ENCODE measurements at regions not wholly inside any gene's neighbourhood (a gene's known extent, or its start where the extent isn't known, plus 50 kb on each side); places are given as distances from the start of the nearest gene placed in this dataset.

DNA sequence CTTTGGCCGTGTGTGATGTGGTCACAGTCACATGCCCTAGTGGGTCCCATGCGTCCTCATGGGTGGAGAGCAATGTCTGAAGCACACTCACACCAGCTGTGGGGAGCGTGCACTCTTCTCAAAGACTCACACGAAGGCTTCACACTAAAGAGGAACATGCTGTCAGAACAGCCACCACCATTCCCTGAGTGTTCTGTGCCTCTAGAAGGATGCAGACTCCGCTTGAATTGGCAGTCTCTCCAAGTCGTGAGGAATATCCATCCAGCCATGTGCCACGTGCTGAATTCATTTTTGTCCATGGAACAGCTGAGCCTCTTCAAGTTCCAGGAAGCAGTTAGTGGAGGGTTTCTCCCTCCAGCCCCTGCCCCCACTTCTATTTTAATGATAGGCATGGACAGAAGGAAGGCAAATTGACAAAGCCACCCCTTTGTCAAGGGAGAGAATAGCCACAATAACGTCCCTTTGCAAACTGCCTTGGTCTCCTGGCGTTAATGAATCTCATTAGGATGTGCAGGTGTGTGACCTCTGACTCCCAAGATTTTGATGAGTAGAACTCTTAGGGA is 464.3 kb upstream of the ID2 start:
- whole genome bisulfite sequencing (ENCODE audit: insufficient coverage, low lambda C conversion rate): no CpG with 5 or more reads among the region's 9 CpGs
- H3K27me3 ChIP-seq (ENCODE audit: control insufficient read depth, insufficient read depth, low read length): no peaks in the 10 kb centered on the region
- no peak for DNase-seq
- H3K9me3 ChIP-seq (ENCODE audit: control insufficient read depth, low read depth, low read length): no peaks in the 10 kb centered on the region
- H3K27ac ChIP-seq (ENCODE audit: low read length): no peak overlapping the region
- no peak overlapping the region for H3K4me3 ChIP-seq (ENCODE audit: low read length)
- H3K36me3 ChIP-seq (ENCODE audit: control insufficient read depth, insufficient read depth, low read length): no peaks in the 10 kb centered on the region
- H3K4me1 ChIP-seq (ENCODE audit: control insufficient read depth, insufficient read depth, low read length): peaks cover 2% of the 10 kb centered on the region

DNA sequence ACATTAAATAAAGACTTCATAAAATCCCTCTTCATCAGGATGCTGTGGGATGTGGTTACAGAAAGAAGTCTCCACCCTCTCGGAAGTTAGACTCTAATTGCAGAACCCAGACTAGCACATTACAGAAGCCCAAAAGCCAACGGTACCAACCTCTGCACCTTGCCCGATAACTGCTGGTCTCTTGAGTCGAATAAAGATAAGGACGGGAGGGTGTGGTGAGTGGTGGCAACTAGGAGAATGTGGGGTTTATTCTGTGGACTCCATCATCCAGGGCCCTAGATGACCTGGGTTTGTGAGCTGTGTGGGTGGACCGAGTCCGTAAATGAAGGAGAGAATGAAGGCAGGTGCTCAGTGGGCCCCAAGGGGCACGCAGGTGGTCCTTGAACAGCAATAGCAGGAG is 462.8 kb upstream of the ID2 start:
- WGBS (ENCODE audit: insufficient coverage, low lambda C conversion rate): no CpG with 5 or more reads among the region's 8 CpGs
- Histone ChIP-seq H3K27me3 (ENCODE audit: control insufficient read depth, insufficient read depth, low read length) (no peaks in the 10 kb centered on the region), H3K9me3 (ENCODE audit: control insufficient read depth, low read depth, low read length) (no peaks in the 10 kb centered on the region), H3K36me3 (ENCODE audit: control insufficient read depth, insufficient read depth, low read length) (no peaks in the 10 kb centered on the region), H3K4me3 (ENCODE audit: low read length) (no peak overlapping the region), H3K27ac (ENCODE audit: low read length) (no peak overlapping the region), H3K4me1 (ENCODE audit: control insufficient read depth, insufficient read depth, low read length) (peaks cover 2% of the 10 kb centered on the region)
- DNase-seq: peak; percentile 31 to 54

- Histone ChIP-seq H3K27ac (ENCODE audit: low read length) (no peak overlapping the region), H3K9me3 (ENCODE audit: control insufficient read depth, low read depth, low read length) (no peaks in the 10 kb centered on the region), H3K36me3 (ENCODE audit: control insufficient read depth, insufficient read depth, low read length) (no peaks in the 10 kb centered on the region), H3K4me3 (ENCODE audit: low read length) (no peak overlapping the region), H3K27me3 (ENCODE audit: control insufficient read depth, insufficient read depth, low read length) (no peaks in the 10 kb centered on the region), H3K4me1 (ENCODE audit: control insufficient read depth, insufficient read depth, low read length) (peaks cover 2% of the 10 kb centered on the region)
- no CpG with 5 or more reads among the region's 22 CpGs for WGBS (ENCODE audit: insufficient coverage, low lambda C conversion rate)
- DNase-seq: no peak
These were observed 462.1 kb upstream of the ID2 start for GRCh38 chr2:8219631-8220355.

DNA sequence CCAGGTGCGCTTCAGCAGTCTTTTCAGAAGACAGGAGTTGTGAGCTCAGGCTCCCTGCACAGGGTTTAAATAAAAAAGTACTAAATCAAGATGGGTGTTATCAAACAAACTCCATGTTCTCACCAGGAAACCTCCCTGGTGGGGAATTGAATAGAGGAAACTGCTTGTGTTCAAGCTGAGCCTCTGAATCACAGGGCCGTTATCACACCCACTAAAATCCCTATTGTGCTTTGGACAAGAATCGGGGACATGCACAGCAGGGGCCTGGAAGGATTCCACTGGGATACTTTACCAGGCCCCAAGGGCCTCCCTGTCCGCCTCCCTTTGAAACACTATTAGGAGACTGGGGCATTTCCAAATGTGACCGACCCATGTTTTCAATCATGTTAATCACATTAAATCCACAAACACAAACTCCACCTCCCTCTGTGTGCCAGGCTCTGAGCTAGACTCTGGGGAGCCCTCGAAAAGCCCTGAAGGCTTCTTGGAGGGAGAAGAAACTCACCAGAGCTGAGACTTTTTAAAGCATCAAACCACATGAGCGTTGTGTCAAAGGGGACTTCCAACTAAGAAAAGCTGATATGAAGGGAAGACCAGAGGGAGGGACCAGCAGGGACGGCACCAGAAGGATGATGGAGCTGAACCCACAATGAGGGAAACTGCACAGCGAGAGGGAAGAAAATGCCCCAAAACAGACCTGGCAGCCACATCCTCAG is 458.7 kb upstream of the ID2 start:
- no CpG with 5 or more reads among the region's 9 CpGs for WGBS (ENCODE audit: insufficient coverage, low lambda C conversion rate)
- Histone ChIP-seq H3K27me3 (ENCODE audit: control insufficient read depth, insufficient read depth, low read length) (no peaks in the 10 kb centered on the region), H3K9me3 (ENCODE audit: control insufficient read depth, low read depth, low read length) (no peaks in the 10 kb centered on the region), H3K4me3 (ENCODE audit: low read length) (no peak overlapping the region), H3K4me1 (ENCODE audit: control insufficient read depth, insufficient read depth, low read length) (peaks cover 2% of the 10 kb centered on the region), H3K27ac (ENCODE audit: low read length) (no peak overlapping the region), H3K36me3 (ENCODE audit: control insufficient read depth, insufficient read depth, low read length) (no peaks in the 10 kb centered on the region)
- no peak for DNase-seq

- Histone ChIP-seq H3K4me1 (ENCODE audit: control insufficient read depth, insufficient read depth, low read length) (peaks cover 2% of the 10 kb centered on the region), H3K36me3 (ENCODE audit: control insufficient read depth, insufficient read depth, low read length) (no peaks in the 10 kb centered on the region), H3K9me3 (ENCODE audit: control insufficient read depth, low read depth, low read length) (no peaks in the 10 kb centered on the region), H3K27ac (ENCODE audit: low read length) (no peak overlapping the region), H3K27me3 (ENCODE audit: control insufficient read depth, insufficient read depth, low read length) (no peaks in the 10 kb centered on the region), H3K4me3 (ENCODE audit: low read length) (no peak overlapping the region)
- DNase-seq: no peak
- no CpG with 5 or more reads among the region's 18 CpGs for WGBS (ENCODE audit: insufficient coverage, low lambda C conversion rate)
These were observed 458.0 kb upstream of the ID2 start for GRCh38 chr2:8223695-8224346.

DNA sequence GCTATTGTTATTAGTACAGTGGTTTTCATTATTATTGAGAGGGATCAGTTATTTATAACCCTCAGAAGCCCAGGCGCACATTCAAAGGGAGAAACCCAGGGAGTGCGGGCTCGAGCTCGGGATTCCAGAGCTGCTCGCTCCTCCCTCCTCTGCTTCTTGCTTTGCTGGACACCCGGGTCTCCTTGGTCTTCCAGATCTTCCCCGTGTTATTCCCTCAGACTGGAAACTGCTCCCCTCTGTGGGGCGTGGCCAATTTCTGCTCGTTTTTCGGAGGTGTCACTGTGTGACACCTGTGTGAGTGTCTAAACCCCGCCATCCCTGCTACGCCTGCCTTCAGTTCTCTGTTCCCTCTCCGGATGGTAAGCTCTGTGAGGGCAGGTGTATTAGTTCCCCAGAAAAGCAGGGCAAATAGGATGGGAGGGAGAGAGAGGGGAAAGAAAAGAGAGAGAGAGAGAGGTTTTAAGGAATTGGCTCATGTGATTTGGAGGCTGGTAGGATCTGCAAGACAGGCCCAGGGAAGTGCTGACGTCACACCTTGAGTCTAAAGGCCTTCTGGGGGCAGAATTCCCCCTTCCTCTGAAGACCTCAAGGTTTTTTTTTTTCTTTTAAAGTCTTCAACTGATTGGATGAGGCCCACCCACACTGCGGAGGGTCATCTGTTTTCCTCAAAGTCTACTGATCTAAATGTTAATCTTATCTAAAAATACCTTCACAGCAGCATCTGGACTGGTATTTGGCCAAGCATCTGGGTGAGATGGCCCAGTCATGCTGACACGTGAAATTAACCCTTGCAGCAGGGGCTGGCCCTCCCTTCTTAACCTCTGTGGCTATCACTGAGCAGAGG is 457.3 kb upstream of the ID2 start:
- Histone ChIP-seq H3K27me3 (ENCODE audit: control insufficient read depth, insufficient read depth, low read length) (no peaks in the 10 kb centered on the region), H3K4me1 (ENCODE audit: control insufficient read depth, insufficient read depth, low read length) (no peaks in the 10 kb centered on the region), H3K4me3 (ENCODE audit: low read length) (no peak overlapping the region), H3K9me3 (ENCODE audit: control insufficient read depth, low read depth, low read length) (no peaks in the 10 kb centered on the region), H3K27ac (ENCODE audit: low read length) (no peak overlapping the region), H3K36me3 (ENCODE audit: control insufficient read depth, insufficient read depth, low read length) (no peaks in the 10 kb centered on the region)
- DNase-seq: no peak
- 90% methylated on average over 2 of the region's 16 CpGs for WGBS (ENCODE audit: insufficient coverage, low lambda C conversion rate)

DNA sequence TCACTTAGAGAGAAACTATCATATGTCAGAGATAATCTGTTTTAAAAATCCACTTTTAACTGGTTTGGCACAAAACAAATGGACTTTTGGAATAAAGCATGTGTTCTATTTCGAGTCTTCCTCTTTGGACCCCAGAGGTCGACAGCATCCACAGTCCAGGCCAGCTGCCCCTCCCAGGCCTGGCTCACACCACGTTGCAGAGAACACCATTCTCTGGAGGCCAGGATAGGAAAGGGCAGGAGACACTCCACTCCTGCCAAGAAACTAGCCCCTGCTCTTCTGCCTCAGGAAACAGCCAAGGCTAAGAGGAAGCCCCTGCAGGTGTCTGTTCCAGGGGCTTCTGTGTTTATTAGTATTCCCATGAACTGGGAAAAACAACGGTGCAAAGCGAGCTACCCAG is 456.6 kb upstream of the ID2 start:
- Histone ChIP-seq H3K27me3 (ENCODE audit: control insufficient read depth, insufficient read depth, low read length) (no peaks in the 10 kb centered on the region), H3K36me3 (ENCODE audit: control insufficient read depth, insufficient read depth, low read length) (no peaks in the 10 kb centered on the region), H3K4me1 (ENCODE audit: control insufficient read depth, insufficient read depth, low read length) (no peaks in the 10 kb centered on the region), H3K9me3 (ENCODE audit: control insufficient read depth, low read depth, low read length) (no peaks in the 10 kb centered on the region), H3K27ac (ENCODE audit: low read length) (no peak overlapping the region), H3K4me3 (ENCODE audit: low read length) (no peak overlapping the region)
- DNase-seq: no peak
- WGBS (ENCODE audit: insufficient coverage, low lambda C conversion rate): no CpG with 5 or more reads among the region's 5 CpGs

- Histone ChIP-seq H3K36me3 (ENCODE audit: control insufficient read depth, insufficient read depth, low read length) (no peaks in the 10 kb centered on the region), H3K27me3 (ENCODE audit: control insufficient read depth, insufficient read depth, low read length) (no peaks in the 10 kb centered on the region), H3K4me1 (ENCODE audit: control insufficient read depth, insufficient read depth, low read length) (no peaks in the 10 kb centered on the region), H3K9me3 (ENCODE audit: control insufficient read depth, low read depth, low read length) (no peaks in the 10 kb centered on the region), H3K27ac (ENCODE audit: low read length) (no peak overlapping the region), H3K4me3 (ENCODE audit: low read length) (no peak overlapping the region)
- DNase-seq: no peak
- WGBS (ENCODE audit: insufficient coverage, low lambda C conversion rate): 100% methylated on average over 1 of the region's 6 CpGs
These were observed 456.1 kb upstream of the ID2 start for GRCh38 chr2:8225798-8226197.

DNA sequence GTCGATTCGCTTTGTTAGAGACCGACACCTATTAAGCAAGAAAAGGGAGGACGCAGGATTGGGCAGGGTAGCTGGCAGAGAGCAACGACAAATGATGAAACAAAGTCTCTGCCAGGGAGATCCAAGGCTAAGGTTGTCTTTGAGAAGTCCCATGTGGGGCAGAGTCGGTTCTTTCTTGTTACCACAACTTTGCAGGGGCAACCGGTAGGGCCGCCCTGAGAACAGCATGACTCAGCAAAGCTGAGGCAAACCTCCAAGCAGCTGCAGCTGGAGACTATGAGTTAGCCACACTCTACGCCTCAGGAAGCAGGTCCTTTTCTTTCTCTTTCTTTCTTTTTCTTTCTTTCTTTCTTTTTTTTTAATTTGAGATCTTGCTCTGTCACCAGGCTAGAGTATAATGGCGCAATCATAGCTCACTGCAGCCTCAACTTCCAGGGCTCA is 452.3 kb upstream of the ID2 start:
- 50% methylated on average over 1 of the region's 10 CpGs for WGBS (ENCODE audit: insufficient coverage, low lambda C conversion rate)
- Histone ChIP-seq H3K4me1 (ENCODE audit: control insufficient read depth, insufficient read depth, low read length) (no peaks in the 10 kb centered on the region), H3K36me3 (ENCODE audit: control insufficient read depth, insufficient read depth, low read length) (no peaks in the 10 kb centered on the region), H3K9me3 (ENCODE audit: control insufficient read depth, low read depth, low read length) (no peaks in the 10 kb centered on the region), H3K4me3 (ENCODE audit: low read length) (no peak overlapping the region), H3K27ac (ENCODE audit: low read length) (no peak overlapping the region), H3K27me3 (ENCODE audit: control insufficient read depth, insufficient read depth, low read length) (no peaks in the 10 kb centered on the region)
- DNase-seq: peak in 1 of 2 donors; percentile 31

DNA sequence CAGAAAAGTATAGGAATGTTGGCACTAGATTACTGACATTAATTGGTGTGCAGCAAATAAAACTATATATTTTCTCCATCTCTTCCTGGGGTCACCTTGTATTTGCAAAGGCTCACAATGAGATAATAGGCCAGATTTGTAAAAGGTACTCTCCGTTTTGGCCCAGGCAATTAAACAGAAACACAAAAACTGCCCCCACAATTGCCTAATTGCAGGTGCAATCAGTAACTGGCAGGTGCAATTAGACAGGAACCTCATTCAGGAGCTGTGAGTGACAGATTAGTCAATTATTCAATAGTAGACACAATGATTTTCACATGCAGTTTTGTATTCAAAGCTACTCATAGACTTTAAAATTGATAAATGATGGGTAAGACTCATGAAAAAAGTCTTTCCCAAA is 451.4 kb upstream of the ID2 start:
- Histone ChIP-seq H3K27ac (ENCODE audit: low read length) (no peak overlapping the region), H3K4me1 (ENCODE audit: control insufficient read depth, insufficient read depth, low read length) (no peaks in the 10 kb centered on the region), H3K27me3 (ENCODE audit: control insufficient read depth, insufficient read depth, low read length) (no peaks in the 10 kb centered on the region), H3K36me3 (ENCODE audit: control insufficient read depth, insufficient read depth, low read length) (no peaks in the 10 kb centered on the region), H3K9me3 (ENCODE audit: control insufficient read depth, low read depth, low read length) (no peaks in the 10 kb centered on the region), H3K4me3 (ENCODE audit: low read length) (no peak overlapping the region)
- no peak for DNase-seq
- no CpG with 5 or more reads among the region's 1 CpG for WGBS (ENCODE audit: insufficient coverage, low lambda C conversion rate)
